Heart right ventricle (tissue), 16 donors: ENCODE measurements at regions not wholly inside any gene's neighbourhood (a gene's known extent, or its start where the extent isn't known, plus 50 kb on each side); places are given as distances from the start of the nearest gene placed in this dataset.

Source experiments
- ATAC-seq, 8 donors: fragments of 200-7000 bp; cut with Tn5 transposase; one replicate each; pipeline ENCODE4 v1.9.1; 2020; ENCODE audit warnings: mild to moderate bottlenecking in 8 of 8, moderate library complexity in 8 of 8, moderate number of reproducible peaks in 1 of 8
- DNase-seq, 2 donors: peaks; one replicate each; pipeline ENCODE4 v3.0.0-alpha.2; 2020
- H3K27ac ChIP-seq, 10 donors: fragments of 200-600 bp; sonication (generic) in 2 of 10; one replicate each; pipeline versions ENCODE4 v1.5.0 to v1.8.0; 2020 to 2022; ENCODE audit warnings: mild to moderate bottlenecking in 3 of 10
- H3K27me3 ChIP-seq, 7 donors: fragments of 200-600 bp; one replicate each; pipeline ENCODE4 v1.8.0; 2021 to 2022; ENCODE audit warnings: mild to moderate bottlenecking in 2 of 7
- H3K36me3 ChIP-seq, 9 donors: fragments of 200-600 bp; sonication (generic) in 1 of 9; one replicate each; pipeline versions ENCODE4 v1.5.0 to v1.8.0; 2020 to 2022; ENCODE audit warnings: mild to moderate bottlenecking in 2 of 9
- H3K4me1 ChIP-seq, 9 donors: fragments of 200-600 bp; sonication (generic) in 1 of 9; one replicate each; pipeline versions ENCODE4 v1.5.0 to v1.8.0; 2020 to 2022; ENCODE audit warnings: mild to moderate bottlenecking in 4 of 9
- H3K4me3 ChIP-seq, 10 donors: fragments of 200-600 bp; sonication (generic) in 2 of 10; one replicate each; pipeline versions ENCODE4 v1.5.0 to v1.8.0; 2020 to 2022; ENCODE audit warnings: mild to moderate bottlenecking in 7 of 10, moderate library complexity in 2 of 10
- H3K9me3 ChIP-seq, 11 donors: fragments of 200-600 bp in 10 of 11; sonication (generic) in 2 of 11; one replicate each; pipeline versions ENCODE4 v1.5.0 to v1.8.0; 2013 to 2022; ENCODE audit warnings: mild to moderate bottlenecking in 2 of 11, control low read depth in 1 of 11, moderate library complexity in 1 of 11
- CTCF ChIP-seq, 9 donors: fragments of 200-600 bp; sonication (generic) in 2 of 9; IDR thresholded peaks; one replicate each; pipeline versions ENCODE4 v1.5.0 to v1.8.0; 2021 to 2022; ENCODE audit warnings: antibody characterized with exemption in 9 of 9, mild to moderate bottlenecking in 5 of 9, moderate library complexity in 1 of 9
- WGBS, 2 donors: extraction: QIAGEN DNeasy Blood & Tissue Kit; methylation state at CpG; one replicate each; pipeline ENCODE4 v1.1.7; 2013; ENCODE audit warnings: inconsistent platforms in 1 of 2; 5-methylcytosine and 5-hydroxymethylcytosine counted together
- intact Hi-C, 10 donors: fragments of 100-400 bp; cut with DNase I; formaldehyde crosslinking; loops; one replicate each; pipeline versions ENCODE4 v1.11.1 to v1.14.2; 2022
- donor health status: Arrhythmogenic right ventricular cardiomyopathy.
- donor health status: ischemic (EF 13 %, LVEDD 7.1; RV severe dilation, severe dysfunction).
- donor health status: healthy with polysubstance abuse.
- donor health status: DM: no; HTN: yes; CAD: no.
- donor health status: DM: no; HTN: no; CAD: no.
- donor health status: ischemic (EF 25% LVEDD 6.9; RV normal size, moderate dysfunction).
- donor health status: ischemic (EF 25% LVEDD 5.7; RV mildly dilated, moderate dysfunction).
- donor health status: healthy.
- donor health status: DM: yes; HTN: yes; CAD: no.
- donor health status: Ischemic cardiomyopathy.
- donor health status: ischemic (EF 35%, LVEDD 5.7; RV mildly dilated, moderate dysfunction).
- donor health status: nonischemic (EF 11% LVEDD 7.7; RV severe dilation, severe dysfunction).
- donor health status: DM: yes; HTN: yes; CAD: no.
- donor health status: PGD.
- donor health status: ischemic (EF 29% LVEDD 5.4; RV normal size, mild dysfunction).
- donor health status: nonischemic (EF 23%, LVEDD 6.1; RV moderate dilation, normal function).

GRCh38 chr11:96755752-96756151, 365.9 kb downstream of the JRKL start:
- intact Hi-C loops: no loop called here
- H3K4me3 ChIP-seq: no peak overlapping the region
- H3K27ac ChIP-seq: no peak overlapping the region
- H3K27me3 ChIP-seq: no peaks in the 10 kb centered on the region
- DNase-seq (no peak), ATAC-seq (no peak)
- H3K4me1 ChIP-seq: no peaks in the 10 kb centered on the region
- H3K36me3 ChIP-seq: no peaks in the 10 kb centered on the region
- WGBS, 2 donors: 88 to 91% methylated on average over 8 of the region's 8 CpGs
- no peak for TF ChIP-seq CTCF (IDR thresholded peaks at IDR 0.05)
- H3K9me3 ChIP-seq: peaks cover 0 to 4% (median 0%) of the 10 kb centered on the region in 11 donors

- 39 to 44% methylated on average over 1 of the region's 1 CpG for WGBS, 2 donors
These were observed 369.1 kb downstream of the JRKL start for GRCh38 chr11:96758957-96759356.

GRCh38 chr11:96760306-96760705, 370.5 kb downstream of the JRKL start:
- Histone ChIP-seq H3K9me3 (peaks cover 0 to 4% (median 0%) of the 10 kb centered on the region in 11 donors), H3K4me3 (no peak overlapping the region), H3K27me3 (no peaks in the 10 kb centered on the region), H3K27ac (no peak overlapping the region), H3K4me1 (no peaks in the 10 kb centered on the region), H3K36me3 (no peaks in the 10 kb centered on the region)
- DNase-seq (no peak), ATAC-seq (no peak)
- no peak for TF ChIP-seq CTCF (IDR thresholded peaks at IDR 0.05)
- WGBS, 2 donors: 87 to 91% methylated on average over 2 of the region's 2 CpGs
- intact Hi-C loops: no loop called here

More at GRCh38 chr11:96758957-96759356, 369.1 kb downstream of the JRKL start:
- no peaks in the 10 kb centered on the region for H3K27me3 ChIP-seq
- peaks cover 0 to 4% (median 0%) of the 10 kb centered on the region in 11 donors for H3K9me3 ChIP-seq
- no peak overlapping the region for H3K27ac ChIP-seq
- no peaks in the 10 kb centered on the region for H3K4me1 ChIP-seq
- DNase-seq (no peak), ATAC-seq (no peak)
- no peaks in the 10 kb centered on the region for H3K36me3 ChIP-seq
- no peak for TF ChIP-seq CTCF (IDR thresholded peaks at IDR 0.05)
- no peak overlapping the region for H3K4me3 ChIP-seq
- intact Hi-C loops: no loop called here

GRCh38 chr11:96760815-96761214, 371.0 kb downstream of the JRKL start:
- no peak for DNase-seq
- no peak for ATAC-seq
- TF ChIP-seq CTCF (IDR thresholded peaks at IDR 0.05): no peak
- intact Hi-C loops: no loop called here
- no peak overlapping the region for H3K27ac ChIP-seq
- no peaks in the 10 kb centered on the region for H3K27me3 ChIP-seq
- no peaks in the 10 kb centered on the region for H3K36me3 ChIP-seq
- no peaks in the 10 kb centered on the region for H3K9me3 ChIP-seq
- H3K4me3 ChIP-seq: no peak overlapping the region
- no peaks in the 10 kb centered on the region for H3K4me1 ChIP-seq

- TF ChIP-seq CTCF (IDR thresholded peaks at IDR 0.05): no peak
- 83 to 84% methylated on average over 1 of the region's 1 CpG for WGBS, 2 donors
- ATAC-seq: no peak
These were observed 371.6 kb downstream of the JRKL start for GRCh38 chr11:96761451-96761850.

More at GRCh38 chr11:96761451-96761850, 371.6 kb downstream of the JRKL start:
- no peak overlapping the region for H3K27ac ChIP-seq
- H3K36me3 ChIP-seq: no peaks in the 10 kb centered on the region
- no peak for DNase-seq
- H3K27me3 ChIP-seq: no peaks in the 10 kb centered on the region
- intact Hi-C loops: no loop called here
- H3K9me3 ChIP-seq: no peaks in the 10 kb centered on the region
- no peaks in the 10 kb centered on the region for H3K4me1 ChIP-seq
- H3K4me3 ChIP-seq: no peak overlapping the region
